ENCODE measurements at regions not wholly inside any gene's neighbourhood (a gene's known extent, or its start where the extent isn't known, plus 50 kb on each side); places are given as distances from the start of the nearest gene placed in this dataset.

- DNase-seq (ENCODE audit: low read depth), result no peak
- Histone ChIP-seq H3K27me3 (ENCODE audit: control insufficient read depth, insufficient read depth, low read length) (no peaks in the 10 kb centered on the region), H3K36me3 (ENCODE audit: control insufficient read depth, insufficient read depth, low read length) (no peaks in the 10 kb centered on the region), H3K4me3 (ENCODE audit: low read depth, low read length) (no peak overlapping the region)
- CTCF ChIA-PET, result no interaction called here
- no peak for TF ChIP-seq CTCF (IDR thresholded peaks at IDR 0.05; ENCODE audit: insufficient read depth, low read depth, low read length)
- POLR2A ChIA-PET, result no interaction called here
These were observed 207.9 kb upstream of the SLC27A6 start for GRCh38 chr5:128757196-128757959.

- H3K27me3 ChIP-seq (ENCODE audit: control insufficient read depth, insufficient read depth, low read length), result no peaks in the 10 kb centered on the region; the same call in 1 of the 2 replicates
- no peak for TF ChIP-seq CTCF (IDR thresholded peaks at IDR 0.05; ENCODE audit: insufficient read depth, low read depth, low read length)
- DNase-seq (ENCODE audit: low read depth), result no peak
- H3K36me3 ChIP-seq (ENCODE audit: control insufficient read depth, insufficient read depth, low read length), result no peaks in the 10 kb centered on the region
- no peak overlapping the region for H3K4me3 ChIP-seq (ENCODE audit: low read depth, low read length)
- ChIA-PET CTCF (no interaction called here), POLR2A (no interaction called here)
These were observed 202.5 kb upstream of the SLC27A6 start for GRCh38 chr5:128762661-128763306.

GRCh38 chr5:128763321-128763720 lies 202.0 kb upstream of the SLC27A6 start:
- Histone ChIP-seq H3K36me3 (ENCODE audit: control insufficient read depth, insufficient read depth, low read length) (no peaks in the 10 kb centered on the region), H3K27me3 (ENCODE audit: control insufficient read depth, insufficient read depth, low read length) (no peaks in the 10 kb centered on the region; the same call in 1 of the 2 replicates), H3K4me3 (ENCODE audit: low read depth, low read length) (no peak overlapping the region)
- no peak for DNase-seq (ENCODE audit: low read depth)
- CTCF ChIA-PET, result no interaction called here
- POLR2A ChIA-PET, result no interaction called here
- no peak for TF ChIP-seq CTCF (IDR thresholded peaks at IDR 0.05; ENCODE audit: insufficient read depth, low read depth, low read length)

- POLR2A ChIA-PET, result no interaction called here
- Histone ChIP-seq H3K4me3 (ENCODE audit: low read depth, low read length) (no peak overlapping the region), H3K36me3 (ENCODE audit: control insufficient read depth, insufficient read depth, low read length) (no peaks in the 10 kb centered on the region), H3K27me3 (ENCODE audit: control insufficient read depth, insufficient read depth, low read length) (no peaks in the 10 kb centered on the region; the same call in 1 of the 2 replicates)
- CTCF ChIA-PET, result no interaction called here
- DNase-seq (ENCODE audit: low read depth), result no peak
- no peak for TF ChIP-seq CTCF (IDR thresholded peaks at IDR 0.05; ENCODE audit: insufficient read depth, low read depth, low read length)
These were observed 200.5 kb upstream of the SLC27A6 start for GRCh38 chr5:128764601-128765310.

- Histone ChIP-seq H3K4me3 (ENCODE audit: low read depth, low read length) (no peak overlapping the region), H3K36me3 (ENCODE audit: control insufficient read depth, insufficient read depth, low read length) (no peaks in the 10 kb centered on the region), H3K27me3 (ENCODE audit: control insufficient read depth, insufficient read depth, low read length) (no peaks in the 10 kb centered on the region; the same call in 1 of the 2 replicates)
- no peak for TF ChIP-seq CTCF (IDR thresholded peaks at IDR 0.05; ENCODE audit: insufficient read depth, low read depth, low read length)
- CTCF ChIA-PET, result no interaction called here
- DNase-seq (ENCODE audit: low read depth), result no peak
- POLR2A ChIA-PET, result no interaction called here
These were observed 199.7 kb upstream of the SLC27A6 start for GRCh38 chr5:128765448-128766061.

All from BJ (cell line).